ENCODE measurements at regions not wholly inside any gene's neighbourhood (a gene's known extent, or its start where the extent isn't known, plus 50 kb on each side); places are given as distances from the start of the nearest gene placed in this dataset.

DNA sequence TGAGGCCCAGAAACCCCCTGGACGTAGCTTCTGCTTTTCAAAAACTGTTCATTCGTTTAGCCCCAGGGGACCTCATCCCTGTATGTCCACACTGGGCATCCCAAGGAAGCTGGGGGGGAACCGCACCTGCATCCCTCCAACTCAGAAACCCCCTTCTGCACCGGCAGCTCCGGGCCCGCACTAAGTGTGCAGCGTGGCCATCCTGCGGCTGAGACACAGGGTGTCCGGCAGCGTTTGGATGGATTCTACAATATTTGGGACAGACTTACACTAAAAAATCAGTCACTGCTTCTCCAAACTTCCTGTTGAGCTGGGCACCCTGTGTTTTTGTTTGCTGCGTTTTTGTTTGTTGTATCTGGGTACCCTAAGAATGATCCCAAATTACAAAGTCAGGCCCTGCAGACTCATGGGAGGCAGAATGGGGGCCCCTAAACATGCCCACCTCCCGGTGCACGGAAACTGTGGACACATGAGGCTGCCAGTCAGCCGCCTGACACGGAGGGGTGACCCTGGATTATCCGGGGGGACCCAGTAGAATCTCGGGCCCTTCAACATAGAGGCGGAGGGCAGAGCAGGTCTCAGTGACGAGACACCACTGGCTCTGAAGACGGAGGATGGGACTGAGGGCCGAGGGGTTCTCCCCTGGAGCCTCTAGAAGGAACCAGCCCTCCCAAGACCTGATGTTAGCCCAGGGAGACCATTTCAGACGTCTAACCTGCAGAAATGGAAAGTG is 88.2 kb upstream of the BHLHE23 start:
- TF ChIP-seq, protein P1, sequence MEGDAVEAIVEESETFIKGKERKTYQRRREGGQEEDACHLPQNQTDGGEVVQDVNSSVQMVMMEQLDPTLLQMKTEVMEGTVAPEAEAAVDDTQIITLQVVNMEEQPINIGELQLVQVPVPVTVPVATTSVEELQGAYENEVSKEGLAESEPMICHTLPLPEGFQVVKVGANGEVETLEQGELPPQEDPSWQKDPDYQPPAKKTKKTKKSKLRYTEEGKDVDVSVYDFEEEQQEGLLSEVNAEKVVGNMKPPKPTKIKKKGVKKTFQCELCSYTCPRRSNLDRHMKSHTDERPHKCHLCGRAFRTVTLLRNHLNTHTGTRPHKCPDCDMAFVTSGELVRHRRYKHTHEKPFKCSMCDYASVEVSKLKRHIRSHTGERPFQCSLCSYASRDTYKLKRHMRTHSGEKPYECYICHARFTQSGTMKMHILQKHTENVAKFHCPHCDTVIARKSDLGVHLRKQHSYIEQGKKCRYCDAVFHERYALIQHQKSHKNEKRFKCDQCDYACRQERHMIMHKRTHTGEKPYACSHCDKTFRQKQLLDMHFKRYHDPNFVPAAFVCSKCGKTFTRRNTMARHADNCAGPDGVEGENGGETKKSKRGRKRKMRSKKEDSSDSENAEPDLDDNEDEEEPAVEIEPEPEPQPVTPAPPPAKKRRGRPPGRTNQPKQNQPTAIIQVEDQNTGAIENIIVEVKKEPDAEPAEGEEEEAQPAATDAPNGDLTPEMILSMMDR (conservative IDR thresholded peaks at IDR 0.05) = no peak
- no peak for TF ChIP-seq ZFX (IDR thresholded peaks at IDR 0.05)

Measured in C4-2B (cell line).